Activated naive CD4-positive, alpha-beta T cell treated with anti-CD3 and anti-CD28 coated beads for 36 hours (primary cell): ENCODE measurements at regions not wholly inside any gene's neighbourhood (a gene's known extent, or its start where the extent isn't known, plus 50 kb on each side); places are given as distances from the start of the nearest gene placed in this dataset.
"Not testable (repeated sequence)": the region's sequence is repeated elsewhere in the genome, so short reads cannot be mapped to it uniquely, and the experiment has no call there.

ENCODE experiments used
- CTCF ChIA-PET: fragments of 350-600 bp; sonication (Branson Sonifier 250); formaldehyde crosslinking; loops from one replicate; lab custom pipeline; 2021; ENCODE audit warnings: antibody characterized with exemption; lab: Charles Lee
- DNase-seq: peaks from one replicate; pipeline ENCODE4 v3.0.0-alpha.2; 2020
- H3K27ac Mint-ChIP-seq: one replicate; pipeline ENCODE4 v1.8.0; 2021; ENCODE audit warnings: mild to moderate bottlenecking, mixed read lengths
- H3K27me3 Mint-ChIP-seq: one replicate; pipeline ENCODE4 v1.8.0; 2021; ENCODE audit warnings: low read depth, mixed read lengths
- H3K36me3 Mint-ChIP-seq: one replicate; pipeline ENCODE4 v1.8.0; 2021; ENCODE audit warnings: low read depth, mixed read lengths
- H3K4me1 Mint-ChIP-seq: one replicate; pipeline ENCODE4 v1.8.0; 2021; ENCODE audit warnings: low read depth, mixed read lengths
- H3K4me3 Mint-ChIP-seq: one replicate; pipeline ENCODE4 v1.8.0; 2021; ENCODE audit warnings: mild to moderate bottlenecking, moderate library complexity, mixed read lengths
- H3K9me3 Mint-ChIP-seq: one replicate; pipeline ENCODE4 v1.8.0; 2021; ENCODE audit warnings: mixed read lengths
- intact Hi-C: fragments of 100-400 bp; cut with micrococcal nuclease; formaldehyde crosslinking; loops from one replicate; pipeline ENCODE4 v1.15.1; 2023

DNA sequence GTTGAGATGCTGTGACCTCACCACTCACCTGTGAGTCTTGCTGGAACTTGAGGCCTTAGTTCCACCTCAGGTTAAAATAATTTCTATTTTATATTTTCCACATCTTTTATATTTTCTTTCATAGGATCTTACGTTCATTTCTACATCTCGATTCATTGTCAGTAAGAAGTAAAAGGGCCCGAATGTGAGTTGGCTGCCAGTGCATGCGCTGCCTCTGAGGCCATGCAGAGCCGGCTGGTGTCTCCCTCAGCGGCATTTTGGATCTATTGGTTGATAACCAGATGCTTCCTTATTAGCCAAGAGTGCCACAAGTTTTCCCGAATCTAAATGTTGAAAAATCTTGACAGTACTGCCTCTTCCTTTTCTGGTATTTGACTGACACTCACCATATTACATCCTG lies 347.3 kb downstream of the TEX29 start:
- no peak for DNase-seq
- intact Hi-C loops = no loop called here
- Mint-ChIP-seq H3K36me3 (no peaks in the 10 kb centered on the region), H3K4me1 (no peaks in the 10 kb centered on the region), H3K27me3 (peaks cover 3% of the 10 kb centered on the region), H3K4me3 (no peak overlapping the region), H3K27ac (no peak overlapping the region), H3K9me3 (no peaks in the 10 kb centered on the region)
- CTCF ChIA-PET = no interaction called here

DNA sequence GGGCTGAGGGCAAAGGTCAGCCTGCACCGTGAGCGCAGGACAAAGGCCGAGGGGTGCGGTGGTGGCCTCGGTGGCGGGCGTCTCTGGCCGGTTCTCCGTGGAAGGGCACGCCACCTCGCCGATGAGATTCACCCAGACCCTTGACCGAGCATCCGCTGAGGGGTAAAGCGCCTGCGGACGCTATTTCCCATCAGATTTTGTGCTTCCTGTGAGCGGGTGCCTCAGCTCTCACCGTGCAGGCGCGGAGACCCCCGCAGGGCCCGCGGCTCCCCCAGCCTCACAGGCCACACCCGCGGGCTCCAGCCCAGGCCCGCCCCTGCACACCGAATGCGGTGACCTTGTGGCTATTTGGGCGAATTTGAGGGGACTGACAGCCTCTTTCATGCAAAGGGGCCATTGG lies 348.0 kb downstream of the TEX29 start:
- CTCF ChIA-PET = no interaction called here
- no peak for DNase-seq
- Mint-ChIP-seq H3K9me3 (no peaks in the 10 kb centered on the region), H3K4me3 (no peak overlapping the region), H3K27me3 (peaks cover under 1% of the 10 kb centered on the region), H3K4me1 (no peaks in the 10 kb centered on the region), H3K36me3 (no peaks in the 10 kb centered on the region), H3K27ac (no peak overlapping the region)
- intact Hi-C loops = no loop called here

DNA sequence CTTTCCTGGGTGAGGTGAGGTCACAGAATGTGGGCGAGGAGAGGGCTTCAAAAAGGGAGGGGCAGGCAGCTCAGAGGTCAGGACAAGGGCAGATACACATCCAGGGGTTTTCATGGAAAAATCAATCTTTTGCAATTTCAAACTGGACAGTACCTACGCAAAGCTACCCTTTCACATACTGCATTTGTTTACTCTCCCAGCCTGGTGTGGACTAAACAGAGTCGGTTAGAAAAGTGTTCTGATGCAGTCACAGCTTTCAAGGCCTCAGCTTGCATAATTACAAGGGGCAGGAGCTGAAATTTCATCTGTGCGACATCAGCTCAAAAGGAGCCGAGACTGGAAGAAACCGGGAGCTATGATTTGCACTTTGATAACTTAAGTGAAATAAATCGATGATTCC lies 351.8 kb downstream of the TEX29 start:
- H3K9me3 Mint-ChIP-seq, H3K27me3 Mint-ChIP-seq, CTCF ChIA-PET, H3K36me3 Mint-ChIP-seq, DNase-seq, H3K4me3 Mint-ChIP-seq, intact Hi-C loops, H3K4me1 Mint-ChIP-seq, H3K27ac Mint-ChIP-seq: not testable (repeated sequence)

DNA sequence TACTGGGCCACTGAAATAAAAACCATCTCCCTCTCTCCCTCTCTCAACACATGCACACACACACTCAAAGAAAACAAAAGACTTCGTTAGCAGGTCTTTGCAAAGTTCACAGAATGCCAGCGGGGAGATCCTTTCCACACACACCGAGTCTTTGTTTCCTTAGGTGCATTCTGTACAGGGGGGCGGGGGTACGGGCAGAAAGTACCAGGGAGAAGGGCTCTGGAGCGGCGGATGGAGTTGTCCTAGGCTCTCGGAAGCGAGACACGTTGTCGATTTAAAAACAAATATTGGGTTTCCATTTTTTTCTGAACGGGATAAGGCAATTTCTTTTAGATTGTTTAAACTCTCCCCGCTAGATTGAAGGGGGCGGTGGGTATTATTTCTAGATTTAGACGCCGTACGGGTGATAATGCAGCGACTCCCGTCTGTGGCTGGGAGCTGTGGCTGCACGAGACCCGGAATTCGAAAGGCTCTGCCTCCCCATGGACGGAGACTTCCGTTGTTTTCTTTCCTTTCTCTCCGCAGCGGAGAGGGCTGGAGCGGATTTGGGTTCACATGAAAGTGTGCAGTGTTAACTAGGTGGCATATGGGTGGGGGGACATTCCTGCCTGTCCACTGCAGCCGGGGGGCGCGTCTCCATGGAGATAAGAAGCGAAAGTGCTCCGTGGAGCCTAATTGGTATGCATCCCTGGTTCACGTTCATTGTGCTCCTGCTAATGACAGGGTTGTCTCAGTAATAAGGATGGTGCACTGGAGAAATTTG lies 357.9 kb downstream of the TEX29 start:
- H3K9me3 Mint-ChIP-seq, H3K4me3 Mint-ChIP-seq, H3K27ac Mint-ChIP-seq, H3K4me1 Mint-ChIP-seq, H3K36me3 Mint-ChIP-seq, CTCF ChIA-PET, intact Hi-C loops, H3K27me3 Mint-ChIP-seq, DNase-seq: not testable (repeated sequence)

DNA sequence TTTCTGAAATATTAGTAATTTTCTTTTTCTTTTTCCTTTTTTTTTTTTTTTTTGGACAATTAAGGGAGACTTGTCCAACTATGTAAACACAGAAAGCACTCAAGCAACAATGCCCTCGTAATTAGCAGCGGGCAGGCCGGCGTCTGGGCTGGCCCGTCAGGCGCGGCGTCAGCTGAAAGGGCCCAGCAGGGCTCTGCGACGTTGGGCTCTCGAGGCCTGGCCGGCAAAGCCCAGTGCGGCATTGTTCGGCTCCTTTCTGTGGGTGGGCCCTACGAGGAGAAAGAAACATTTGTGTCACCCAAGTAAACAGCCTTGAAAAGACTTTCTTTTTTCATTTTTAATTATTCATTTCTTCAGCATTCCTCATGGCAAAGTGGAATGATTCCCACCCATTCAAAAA lies 359.2 kb downstream of the TEX29 start:
- H3K4me3 Mint-ChIP-seq = not testable (repeated sequence)

DNA sequence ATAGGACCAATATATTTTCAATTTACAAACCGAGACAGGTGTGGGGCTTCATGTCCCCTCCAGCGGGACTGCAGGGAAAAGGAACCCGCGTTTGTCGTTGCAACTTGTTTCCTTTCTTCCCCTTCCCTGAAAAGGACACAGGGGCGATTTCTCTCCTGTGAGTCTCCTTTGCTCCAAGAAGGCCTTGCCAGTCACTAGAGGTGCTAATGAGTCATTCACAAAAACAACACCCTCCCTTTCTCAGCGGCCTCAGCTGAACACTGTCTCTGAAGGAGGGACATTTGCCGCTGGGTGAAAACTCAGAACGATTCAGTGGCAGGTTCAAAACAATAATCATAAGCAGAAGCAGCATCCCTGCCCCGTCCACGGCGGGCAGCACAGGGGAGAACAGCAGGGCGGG lies 359.7 kb downstream of the TEX29 start:
- H3K27me3 Mint-ChIP-seq, H3K4me1 Mint-ChIP-seq, H3K9me3 Mint-ChIP-seq, H3K27ac Mint-ChIP-seq, DNase-seq, H3K4me3 Mint-ChIP-seq, intact Hi-C loops, CTCF ChIA-PET, H3K36me3 Mint-ChIP-seq: not testable (repeated sequence)

More for the DNA sequence above, 359.2 kb downstream of the TEX29 start:
- H3K27me3 Mint-ChIP-seq, H3K36me3 Mint-ChIP-seq, H3K27ac Mint-ChIP-seq, DNase-seq, intact Hi-C loops, H3K9me3 Mint-ChIP-seq, CTCF ChIA-PET, H3K4me1 Mint-ChIP-seq: not testable (repeated sequence)

DNA sequence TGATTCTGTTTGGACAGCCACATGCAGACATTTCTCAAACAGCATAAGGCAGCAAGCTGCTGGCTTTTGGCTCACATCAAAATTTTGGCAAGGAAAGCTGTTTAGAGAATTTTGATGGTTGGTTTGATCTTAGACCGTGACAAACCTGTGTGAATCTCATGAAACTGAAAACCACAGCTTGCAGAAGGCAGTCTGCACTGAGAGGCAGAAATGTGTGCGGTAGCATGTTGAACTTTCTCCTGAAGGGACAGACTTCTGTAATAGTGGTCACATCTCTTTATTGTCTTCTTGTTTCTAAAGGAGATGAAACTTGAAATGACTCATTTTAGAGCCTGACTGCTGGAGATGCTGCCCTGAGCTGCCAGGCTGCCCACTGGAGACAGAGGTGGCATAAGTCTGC lies 371.6 kb downstream of the TEX29 start:
- H3K4me3 Mint-ChIP-seq, H3K9me3 Mint-ChIP-seq, intact Hi-C loops, H3K36me3 Mint-ChIP-seq, H3K27me3 Mint-ChIP-seq, DNase-seq, H3K4me1 Mint-ChIP-seq, H3K27ac Mint-ChIP-seq, CTCF ChIA-PET: not testable (repeated sequence)

DNA sequence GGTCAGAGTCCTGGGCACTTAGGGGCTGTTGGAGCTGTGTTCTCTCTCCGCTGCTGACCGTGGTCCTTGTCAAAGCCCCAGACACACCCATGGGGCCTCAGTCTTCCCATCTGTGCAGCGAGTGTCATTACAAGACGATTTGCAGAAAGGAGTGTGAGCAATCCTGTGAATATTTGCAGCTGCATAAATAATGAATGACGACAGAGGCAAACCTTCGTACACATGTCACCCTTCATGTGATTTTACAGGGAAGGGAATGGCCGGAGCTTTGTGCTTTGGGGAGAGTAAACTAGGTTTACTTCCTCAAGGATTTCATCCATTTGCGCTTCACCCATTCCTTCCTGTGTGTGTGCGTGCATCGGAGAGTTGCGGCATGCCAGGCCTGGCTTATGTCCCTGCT lies 370.8 kb upstream of the SOX1 start:
- H3K9me3 Mint-ChIP-seq, CTCF ChIA-PET, H3K4me3 Mint-ChIP-seq, intact Hi-C loops, H3K4me1 Mint-ChIP-seq, H3K27ac Mint-ChIP-seq, H3K36me3 Mint-ChIP-seq, H3K27me3 Mint-ChIP-seq, DNase-seq: not testable (repeated sequence)

DNA sequence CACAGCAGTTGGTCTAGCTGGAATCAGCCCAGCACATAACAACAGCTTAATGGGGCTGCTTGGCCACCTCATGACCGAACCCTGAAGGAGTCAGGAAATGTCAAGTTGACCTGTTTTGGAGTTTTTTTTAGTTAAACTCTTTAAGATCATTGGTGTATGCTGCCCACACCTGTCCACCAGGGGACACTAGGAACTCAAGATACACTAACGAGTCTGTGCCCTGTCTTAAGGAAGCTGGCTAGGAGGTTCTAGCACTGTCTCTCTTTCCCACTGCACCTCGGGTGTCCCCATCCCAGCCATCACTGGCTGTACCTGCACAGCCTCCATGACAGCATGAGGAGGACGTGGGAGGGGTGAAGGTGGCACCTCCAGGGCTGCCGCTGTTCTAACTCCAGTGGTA lies 364.9 kb upstream of the SOX1 start:
- CTCF ChIA-PET, H3K4me3 Mint-ChIP-seq, H3K4me1 Mint-ChIP-seq, H3K9me3 Mint-ChIP-seq, H3K27ac Mint-ChIP-seq, H3K36me3 Mint-ChIP-seq, intact Hi-C loops, DNase-seq, H3K27me3 Mint-ChIP-seq: not testable (repeated sequence)
